ENCODE measurements at regions not wholly inside any gene's neighbourhood (a gene's known extent, or its start where the extent isn't known, plus 50 kb on each side); places are given as distances from the start of the nearest gene placed in this dataset.

GRCh38 chr13:99717959-99718674, 216.8 kb downstream of the TM9SF2 start:
- no peak for ATAC-seq

DNA sequence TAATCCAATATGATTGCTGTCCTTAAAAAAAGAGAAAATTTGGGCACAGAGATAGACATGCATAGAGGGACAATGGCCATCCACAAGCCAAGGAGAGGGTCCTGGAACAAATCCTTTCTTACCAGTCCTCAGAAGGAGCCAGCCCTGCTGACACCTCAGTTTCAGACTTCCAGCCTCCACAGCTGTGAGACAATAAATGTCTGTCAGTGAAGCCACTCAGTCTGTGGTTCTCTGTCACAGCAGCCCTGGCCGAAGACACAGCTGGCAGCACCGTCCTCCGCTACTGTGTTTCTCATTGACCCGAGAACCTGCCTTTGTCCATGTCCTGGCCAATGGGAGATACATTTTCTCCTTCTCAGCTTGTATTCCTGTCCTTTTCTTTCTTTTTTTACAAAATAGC, 207.9 kb downstream of the TM9SF2 start:
- Histone ChIP-seq H3K4me3 (no peak overlapping the region), H3K27me3 (no peaks in the 10 kb centered on the region), H3K27ac (no peak overlapping the region), H3K9me3 (no peaks in the 10 kb centered on the region), H3K4me1 (no peaks in the 10 kb centered on the region), H3K36me3 (no peaks in the 10 kb centered on the region)
- ATAC-seq (no peak), DNase-seq (no peak)
- no peak for TF ChIP-seq CTCF (IDR thresholded peaks at IDR 0.05)
- intact Hi-C loops (cut with DNase I), result no loop called here

More at GRCh38 chr13:99717959-99718674, 216.8 kb downstream of the TM9SF2 start:
- no peaks in the 10 kb centered on the region for H3K36me3 ChIP-seq
- intact Hi-C loops (cut with DNase I), result no loop called here
- H3K27me3 ChIP-seq, result no peaks in the 10 kb centered on the region
- no peak overlapping the region for H3K27ac ChIP-seq
- no peak for DNase-seq
- H3K4me3 ChIP-seq, result no peak overlapping the region
- no peaks in the 10 kb centered on the region for H3K9me3 ChIP-seq
- TF ChIP-seq CTCF (IDR thresholded peaks at IDR 0.05), result no peak
- no peaks in the 10 kb centered on the region for H3K4me1 ChIP-seq

DNA sequence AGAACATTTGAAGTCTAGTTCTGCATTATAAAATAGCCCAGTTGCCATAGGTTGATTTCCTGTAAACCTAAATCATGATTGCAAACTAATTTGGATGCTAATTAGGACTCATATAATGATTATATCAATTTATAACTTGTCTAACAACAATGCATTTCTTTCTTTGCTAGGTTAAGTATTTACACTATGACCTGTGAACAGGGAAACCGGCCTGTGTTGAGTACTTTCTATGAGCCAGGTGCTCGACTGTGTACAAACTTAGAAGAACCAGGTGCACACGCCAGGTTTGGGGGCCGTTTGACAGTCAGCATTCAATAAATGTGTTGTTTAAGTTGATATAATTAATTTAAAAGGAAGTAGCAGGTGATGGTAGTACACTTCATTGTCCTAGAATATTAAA, 203.1 kb downstream of the TM9SF2 start:
- Histone ChIP-seq H3K36me3 (no peaks in the 10 kb centered on the region), H3K4me3 (no peak overlapping the region), H3K4me1 (no peaks in the 10 kb centered on the region), H3K27ac (no peak overlapping the region), H3K27me3 (no peaks in the 10 kb centered on the region), H3K9me3 (no peaks in the 10 kb centered on the region)
- no peak for DNase-seq
- intact Hi-C loops (cut with DNase I), result no loop called here
- TF ChIP-seq CTCF (IDR thresholded peaks at IDR 0.05), result no peak
- ATAC-seq, result peak; percentile 51

GRCh38 chr13:99703908-99704307, 202.6 kb downstream of the TM9SF2 start:
- DNase-seq (no peak), ATAC-seq (no peak)
- Histone ChIP-seq H3K27ac (no peak overlapping the region), H3K36me3 (no peaks in the 10 kb centered on the region), H3K4me3 (no peak overlapping the region), H3K9me3 (no peaks in the 10 kb centered on the region), H3K4me1 (no peaks in the 10 kb centered on the region), H3K27me3 (no peaks in the 10 kb centered on the region)
- intact Hi-C loops (cut with DNase I), result no loop called here
- no peak for TF ChIP-seq CTCF (IDR thresholded peaks at IDR 0.05)

DNA sequence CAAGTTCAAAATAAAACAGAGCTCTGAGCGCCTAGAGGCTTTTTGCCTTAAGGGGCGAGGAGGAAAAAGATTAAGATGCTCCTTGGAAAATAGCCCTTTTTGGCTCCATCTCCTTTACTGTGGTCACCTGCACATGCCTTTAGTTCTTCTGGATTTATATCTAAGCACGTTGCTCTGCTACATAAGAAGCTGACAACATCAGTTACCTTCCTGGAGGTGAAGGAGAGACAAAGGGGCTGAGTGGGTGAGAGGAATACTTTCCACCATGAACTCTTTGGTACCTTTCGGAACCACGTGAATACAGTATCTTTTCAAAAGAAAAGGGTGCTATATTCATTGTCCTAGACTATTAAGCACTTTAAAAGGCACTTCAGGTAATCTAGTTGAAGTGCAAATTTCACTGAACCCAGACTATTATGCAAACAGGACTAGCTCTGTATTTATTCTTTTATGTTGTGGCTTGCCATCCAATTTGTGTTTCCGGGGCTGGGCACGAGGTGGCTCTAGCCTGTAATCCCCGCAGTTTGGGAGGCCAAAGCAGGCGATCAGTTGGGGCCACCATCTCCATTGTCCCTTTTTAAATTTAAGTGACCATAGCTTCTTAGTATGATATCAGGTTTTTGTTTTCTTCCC, 201.5 kb downstream of the TM9SF2 start:
- H3K9me3 ChIP-seq, result no peaks in the 10 kb centered on the region
- H3K27me3 ChIP-seq, result no peaks in the 10 kb centered on the region
- no peaks in the 10 kb centered on the region for H3K36me3 ChIP-seq
- peak; percentile 53 for ATAC-seq
- DNase-seq, result no peak
- H3K4me1 ChIP-seq, result no peaks in the 10 kb centered on the region
- no peak overlapping the region for H3K4me3 ChIP-seq
- TF ChIP-seq CTCF (IDR thresholded peaks at IDR 0.05), result no peak
- intact Hi-C loops (cut with DNase I), result no loop called here
- no peak overlapping the region for H3K27ac ChIP-seq

Data from left lung (tissue), 4 donors.